SK-N-SH (cell line): ENCODE measurements at regions not wholly inside any gene's neighbourhood (a gene's known extent, or its start where the extent isn't known, plus 50 kb on each side); places are given as distances from the start of the nearest gene placed in this dataset.
A peak's percentile ranks its signal among the peaks of the same experiment; 100 is the strongest.

Experiments
- CTCF ChIA-PET: fragments of 300-600, 350-600 bp; formaldehyde crosslinking; extraction: SDS; loops from one replicate; lab custom pipeline; 2021; lab: Yijun Ruan, JAX
- POLR2A ChIA-PET: fragments of 350-600 bp; sonication (Branson Sonifier 250); formaldehyde crosslinking; extraction: SDS; loops from one replicate; lab custom pipeline; 2020; ENCODE audit warnings: antibody characterized with exemption, inconsistent platforms; lab: Yijun Ruan, JAX
- DNase-seq: peaks from one replicate; pipeline ENCODE4 v3.0.0; 2012
- H2AFZ ChIP-seq: fragments of 200-600 bp; sonication (generic); 2 replicates; pipeline ENCODE4 v1.8.1; 2016; ENCODE audit warnings: antibody characterized with exemption, mild to moderate bottlenecking, low read depth
- H3F3A ChIP-seq: fragments of 200-600 bp; sonication (generic); replicated peaks from 2 replicates; pipeline ENCODE3; 2016; ENCODE audit warnings: antibody characterized with exemption, mild to moderate bottlenecking; ENCODE audit not compliant: insufficient read depth
- H3K27ac ChIP-seq, 2 experiments: fragments of 200-500 bp in 1 of 2; fragments of 200-600 bp in 1 of 2; sonication (Bioruptor generic) in 1 of 2; sonication (generic), shearing (Covaris generic) in 1 of 2; 2 replicates each; pipeline versions ENCODE4 v1.5.1 to v1.6.1; 2014 to 2016; ENCODE audit warnings: low read depth in 2 of 2, inconsistent platforms in 1 of 2, low read length in 1 of 2, mild to moderate bottlenecking in 1 of 2, mixed read lengths in 1 of 2
- H3K27me3 ChIP-seq: fragments of 200-600 bp; sonication (generic), shearing (Covaris generic); 2 replicates; pipeline ENCODE4 v1.6.1; 2016; ENCODE audit warnings: mixed run types; ENCODE audit not compliant: insufficient read depth
- H3K36me3 ChIP-seq, 2 experiments: fragments of 200-500 bp in 1 of 2; fragments of 200-600 bp in 1 of 2; sonication (Bioruptor generic) in 1 of 2; sonication (generic) in 1 of 2; replicated peaks in 1 of 2; 2 replicates each; pipeline versions ENCODE3 to v1.5.1; 2014 to 2016; ENCODE audit warnings: low read length in 1 of 2, mild to moderate bottlenecking in 1 of 2; ENCODE audit not compliant: insufficient read depth in 2 of 2, control insufficient read depth in 1 of 2
- H3K4me1 ChIP-seq, 2 experiments: fragments of 200-500 bp in 1 of 2; fragments of 200-600 bp in 1 of 2; sonication (Bioruptor generic) in 1 of 2; sonication (generic), shearing (Covaris generic) in 1 of 2; 2 replicates each; pipeline versions ENCODE4 v1.5.1 to v1.6.1; 2014 to 2016; ENCODE audit warnings: low read depth in 1 of 2, low read length in 1 of 2, mixed run types in 1 of 2; ENCODE audit not compliant: insufficient read depth in 2 of 2, control insufficient read depth in 1 of 2
- H3K4me2 ChIP-seq: fragments of 200-600 bp; sonication (generic), shearing (Covaris generic); 2 replicates; pipeline ENCODE4 v1.6.1; 2017; ENCODE audit warnings: mixed run types
- H3K4me3 ChIP-seq, 2 experiments: fragments of 200-500 bp in 1 of 2; fragments of 200-600 bp in 1 of 2; sonication (Bioruptor generic) in 1 of 2; sonication (generic), shearing (Covaris generic) in 1 of 2; 2 replicates each; pipeline versions ENCODE4 v1.5.1 to v1.8.1; 2014 to 2016; ENCODE audit warnings: low read depth in 2 of 2, inconsistent platforms in 1 of 2, low read length in 1 of 2, mild to moderate bottlenecking in 1 of 2, mixed read lengths in 1 of 2, moderate library complexity in 1 of 2
- H3K79me2 ChIP-seq: fragments of 200-600 bp; sonication (generic); 2 replicates; pipeline ENCODE4 v1.8.1; 2017; ENCODE audit warnings: mild to moderate bottlenecking; ENCODE audit not compliant: insufficient read depth
- H3K9ac ChIP-seq: fragments of 200-600 bp; sonication (generic); 2 replicates; pipeline ENCODE4 v1.6.1; 2017; ENCODE audit warnings: mixed run types
- H3K9me2 ChIP-seq: fragments of 200-600 bp; sonication (generic); 2 replicates; pipeline ENCODE4 v1.6.1; 2017; ENCODE audit warnings: mixed run types
- H3K9me3 ChIP-seq: fragments of 200-600 bp; sonication (generic); 2 replicates; pipeline ENCODE4 v1.6.1; 2017; ENCODE audit warnings: mixed run types, mild to moderate bottlenecking, moderate library complexity
- H4K20me1 ChIP-seq: fragments of 200-600 bp; sonication (generic); 2 replicates; pipeline ENCODE4 v1.6.1; 2017; ENCODE audit warnings: mild to moderate bottlenecking, mixed run types; ENCODE audit not compliant: insufficient read depth
- GATA2 ChIP-seq: sonication (generic); formaldehyde crosslinking; IDR thresholded peaks from 2 replicates; pipeline ENCODE4 v1.5.0; 2020; ENCODE audit warnings: mild to moderate bottlenecking, missing genetic modification reagents
- JUND ChIP-seq: IDR thresholded peaks from 2 replicates; pipeline ENCODE4 v1.4.0; 2012
- MEF2A ChIP-seq: IDR thresholded peaks from 2 replicates; pipeline ENCODE4 v1.4.0; 2012; ENCODE audit warnings: low read depth, borderline replicate concordance
- MXI1 ChIP-seq: IDR thresholded peaks from 2 replicates; pipeline ENCODE4 v1.6.1; 2012; ENCODE audit warnings: mild to moderate bottlenecking, low read depth, low read length, improper control_type of control experiment
- NRF1 ChIP-seq: IDR thresholded peaks from 2 replicates; pipeline ENCODE4 v1.6.1; 2012; ENCODE audit warnings: low read depth, mild to moderate bottlenecking, low read length
- REST ChIP-seq: IDR thresholded peaks from 2 replicates; pipeline ENCODE4 v1.6.1; 2012; ENCODE audit warnings: mild to moderate bottlenecking, low read depth, low read length, moderate library complexity
- SMC3 ChIP-seq: IDR thresholded peaks from 2 replicates; pipeline ENCODE4 v1.6.1; 2012; ENCODE audit warnings: low read depth, low read length, improper control_type of control experiment
- TAF1 ChIP-seq: IDR thresholded peaks from 2 replicates; pipeline ENCODE4 v1.6.1; 2012; ENCODE audit warnings: low read depth, mild to moderate bottlenecking, low read length, moderate library complexity, borderline replicate concordance
- TCF12 ChIP-seq: IDR thresholded peaks from 2 replicates; pipeline ENCODE4 v1.4.0; 2012
- ZBTB33 ChIP-seq: IDR thresholded peaks from 2 replicates; pipeline ENCODE4 v1.4.0; 2012; ENCODE audit warnings: low read depth, borderline replicate concordance
- WGBS: methylation state at CpG from one replicate; pipeline ENCODE4 v1.1.6; 2017; ENCODE audit warnings: low lambda C conversion rate; 5-methylcytosine and 5-hydroxymethylcytosine counted together

- TF ChIP-seq ZBTB33 (no peak), NRF1 (no peak), TAF1 (no peak)
- TF ChIP-seq, all 33 proteins: peak for 0
Measured at GRCh38 chr5:145260670-145261069, 574.5 kb downstream of the PRELID2 start (continued).

- no peaks in the 10 kb centered on the region for H3K9me2 ChIP-seq
- no peak overlapping the region for H3K9ac ChIP-seq
- no peaks in the 10 kb centered on the region for H4K20me1 ChIP-seq
- no peaks in the 10 kb centered on the region for H3K79me2 ChIP-seq
- no peaks in the 10 kb centered on the region for H3K9me3 ChIP-seq
- H3K4me3 ChIP-seq, result no peak overlapping the region
- TF ChIP-seq GATA2 (CRISPR knock-in tag), result no peak
- no peaks in the 10 kb centered on the region for H3K27me3 ChIP-seq
- no peaks in the 10 kb centered on the region for H3K36me3 ChIP-seq
- DNase-seq, result no peak
- H3K4me2 ChIP-seq, result no peak overlapping the region; the same call in 1 of the 2 replicates
- ChIA-PET CTCF (interaction anchor here (0.9 kb wide), 1 partner anchor 10 kb away, joined by 5 read pairs; no protein-coding TSS in a partner anchor), POLR2A (no interaction called here)
- peaks cover 6% of the 10 kb centered on the region for H3F3A ChIP-seq
- H2AFZ ChIP-seq, result peak overlapping the region; percentile 35; the same call in 1 of the 2 replicates
- H3K4me1 ChIP-seq, result peaks cover 0 to 37% of the 10 kb centered on the region in 2 experiments; a peak in 1 of 4 replicates
- 67% methylated on average over 2 of the region's 2 CpGs for WGBS
- peak overlapping the region in 1 of 2 experiments; percentile 21; a peak in 1 of 4 replicates for H3K27ac ChIP-seq
Measured at GRCh38 chr5:145247745-145248040, 587.4 kb downstream of the PRELID2 start.

GRCh38 chr5:145246961-145247744, 588.0 kb downstream of the PRELID2 start:
- TF ChIP-seq MEF2A, result no peak
- no peak for TF ChIP-seq SMC3
- TF ChIP-seq GATA2 (CRISPR knock-in tag), result no peak
- TF ChIP-seq REST, result no peak
- no peak for TF ChIP-seq MXI1
- no peak for TF ChIP-seq JUND
- no peak for TF ChIP-seq TCF12
- no peak overlapping the region for H3K9ac ChIP-seq
- DNase-seq, result no peak
- no peak overlapping the region for H3K4me3 ChIP-seq
- peaks cover 6% of the 10 kb centered on the region for H3F3A ChIP-seq
- no peaks in the 10 kb centered on the region for H3K27me3 ChIP-seq
- H3K9me2 ChIP-seq, result no peaks in the 10 kb centered on the region
- peak overlapping the region in 1 of 2 experiments; percentile 21; a peak in 1 of 4 replicates for H3K27ac ChIP-seq
- H3K9me3 ChIP-seq, result no peaks in the 10 kb centered on the region
- H3K4me2 ChIP-seq, result no peak overlapping the region; the same call in 1 of the 2 replicates
- H3K79me2 ChIP-seq, result no peaks in the 10 kb centered on the region
- 82% methylated on average over 4 of the region's 4 CpGs for WGBS
- no peaks in the 10 kb centered on the region for H3K36me3 ChIP-seq
- ChIA-PET CTCF (interaction anchor here (0.9 kb wide), 1 partner anchor 10 kb away, joined by 5 read pairs; no protein-coding TSS in a partner anchor), POLR2A (no interaction called here)
- H3K4me1 ChIP-seq, result peaks cover 0 to 41% of the 10 kb centered on the region in 2 experiments; a peak in 1 of 4 replicates
- H4K20me1 ChIP-seq, result no peaks in the 10 kb centered on the region
- peak overlapping the region; percentile 45; the same call in 1 of the 2 replicates for H2AFZ ChIP-seq
